Activated CD8-positive, alpha-beta T cell treated with anti-CD3 and anti-CD28 coated beads for 36 hours (primary cell): ENCODE measurements at regions not wholly inside any gene's neighbourhood (a gene's known extent, or its start where the extent isn't known, plus 50 kb on each side); places are given as distances from the start of the nearest gene placed in this dataset.

Source experiments
- ATAC-seq: fragments of 200-7000 bp; cut with Tn5 transposase; one replicate; pipeline ENCODE4 v1.10.0; 2021; ENCODE audit warnings: mild to moderate bottlenecking, moderate library complexity
- CTCF ChIA-PET: fragments of 350-600 bp; sonication (Branson Sonifier 250); formaldehyde crosslinking; loops from one replicate; lab custom pipeline; 2021; ENCODE audit warnings: antibody characterized with exemption; lab: Charles Lee
- POLR2A ChIA-PET: fragments of 350-600 bp; sonication (Branson Sonifier 250); formaldehyde crosslinking; loops from one replicate; lab custom pipeline; 2021; ENCODE audit warnings: antibody characterized with exemption; lab: Charles Lee
- DNase-seq: peaks from one replicate; pipeline ENCODE4 v3.0.0-alpha.2; 2020
- H3K27ac Mint-ChIP-seq: one replicate; pipeline ENCODE4 v1.8.0; 2021; ENCODE audit warnings: mild to moderate bottlenecking, mixed read lengths
- H3K27me3 Mint-ChIP-seq: one replicate; pipeline ENCODE4 v1.8.0; 2021; ENCODE audit warnings: mixed read lengths
- H3K36me3 Mint-ChIP-seq: one replicate; pipeline ENCODE4 v1.8.0; 2021; ENCODE audit warnings: low read depth, mixed read lengths
- H3K4me1 Mint-ChIP-seq: one replicate; pipeline ENCODE4 v1.8.0; 2021; ENCODE audit warnings: low read depth, mixed read lengths
- H3K4me3 Mint-ChIP-seq: one replicate; pipeline ENCODE4 v1.8.0; 2021; ENCODE audit warnings: mild to moderate bottlenecking, moderate library complexity, mixed read lengths
- H3K9me3 Mint-ChIP-seq: one replicate; pipeline ENCODE4 v1.8.0; 2021; ENCODE audit warnings: mixed read lengths
- CTCF ChIP-seq: fragments of 200-600 bp; IDR thresholded peaks from one replicate; pipeline ENCODE4 v1.8.0; 2022; ENCODE audit warnings: antibody characterized with exemption, mild to moderate bottlenecking
- intact Hi-C: fragments of 100-400 bp; cut with micrococcal nuclease; formaldehyde crosslinking; loops from one replicate; pipeline ENCODE4 v1.10.0; 2022

DNA sequence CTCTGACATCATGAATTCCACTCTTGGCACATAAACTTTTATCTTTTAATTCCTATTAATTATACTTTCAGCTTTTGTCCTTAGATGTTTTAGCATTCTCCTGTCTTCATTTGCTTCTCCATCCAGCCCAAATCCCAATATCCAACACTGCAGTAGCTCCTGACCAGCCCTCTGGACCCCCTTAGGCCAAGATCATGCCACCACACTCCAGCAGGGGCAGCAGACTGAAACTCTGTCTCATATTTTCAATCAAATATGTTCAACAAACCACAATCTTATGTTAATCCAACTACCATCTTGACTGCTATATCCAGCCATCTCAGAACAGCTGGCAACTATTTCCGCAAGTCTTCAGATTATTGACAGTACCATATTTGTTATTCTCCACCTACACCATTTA lies 315.8 kb upstream of the ROBO2 start:
- DNase-seq (no peak), ATAC-seq (no peak)
- TF ChIP-seq CTCF: no peak
- ChIA-PET CTCF (no interaction called here), POLR2A (no interaction called here)
- Mint-ChIP-seq H3K27ac (no peak overlapping the region), H3K4me3 (no peak overlapping the region), H3K9me3 (peaks cover 11% of the 10 kb centered on the region), H3K36me3 (no peaks in the 10 kb centered on the region), H3K27me3 (no peaks in the 10 kb centered on the region), H3K4me1 (no peaks in the 10 kb centered on the region)
- intact Hi-C loops: no loop called here

DNA sequence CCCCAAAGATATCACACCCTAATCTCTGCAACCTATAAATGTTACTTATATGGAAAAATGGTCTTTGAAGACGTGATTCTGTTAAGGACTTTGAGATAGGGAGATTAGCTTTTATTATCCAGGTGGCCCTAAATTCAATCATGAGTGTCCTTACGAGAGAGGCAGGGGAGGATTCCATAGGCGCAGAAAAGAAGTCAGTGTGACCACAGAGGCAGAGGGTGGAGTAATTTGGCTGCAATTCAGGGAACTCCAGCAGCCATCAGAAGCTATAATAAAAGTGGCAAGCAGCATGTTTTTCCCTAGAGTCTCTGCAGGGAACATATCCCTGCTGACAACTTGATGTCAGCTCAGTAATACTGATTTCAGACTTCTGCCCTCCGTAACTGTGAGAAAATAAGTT lies 315.2 kb upstream of the ROBO2 start:
- H3K36me3 Mint-ChIP-seq: no peaks in the 10 kb centered on the region

DNA sequence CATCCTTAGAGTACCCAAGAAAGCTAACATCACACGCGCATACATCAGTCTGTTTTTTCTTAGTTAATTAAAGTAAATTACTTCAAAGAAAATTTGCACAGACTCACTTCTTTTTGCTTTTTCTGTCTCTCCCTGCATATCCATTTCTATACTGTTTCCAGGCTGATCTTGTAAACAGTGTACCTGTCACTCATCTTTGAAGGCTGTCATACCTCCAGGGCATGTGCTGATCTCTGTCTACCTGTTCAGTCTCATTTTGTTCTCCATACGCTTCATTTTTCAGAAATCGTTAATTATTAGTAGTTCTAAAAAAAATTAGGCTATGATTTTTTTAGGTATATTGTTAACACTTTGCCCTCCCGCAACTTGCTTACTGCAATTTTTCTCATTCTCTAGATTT lies 313.9 kb upstream of the ROBO2 start:
- Mint-ChIP-seq H3K27ac (no peak overlapping the region), H3K4me3 (no peak overlapping the region), H3K4me1 (no peaks in the 10 kb centered on the region), H3K9me3 (peaks cover 12% of the 10 kb centered on the region), H3K36me3 (no peaks in the 10 kb centered on the region), H3K27me3 (no peaks in the 10 kb centered on the region)
- intact Hi-C loops: no loop called here
- no peak for DNase-seq
- no peak for TF ChIP-seq CTCF
- ChIA-PET POLR2A (no interaction called here), CTCF (no interaction called here)
- ATAC-seq: no peak

More for the DNA sequence above, 315.2 kb upstream of the ROBO2 start:
- no peaks in the 10 kb centered on the region for H3K4me1 Mint-ChIP-seq
- no peak for ATAC-seq
- CTCF ChIA-PET: no interaction called here
- H3K27me3 Mint-ChIP-seq: no peaks in the 10 kb centered on the region
- intact Hi-C loops: no loop called here
- no peak overlapping the region for H3K27ac Mint-ChIP-seq
- no peak for DNase-seq
- H3K9me3 Mint-ChIP-seq: peaks cover 11% of the 10 kb centered on the region
- POLR2A ChIA-PET: no interaction called here
- no peak overlapping the region for H3K4me3 Mint-ChIP-seq
- TF ChIP-seq CTCF: no peak

DNA sequence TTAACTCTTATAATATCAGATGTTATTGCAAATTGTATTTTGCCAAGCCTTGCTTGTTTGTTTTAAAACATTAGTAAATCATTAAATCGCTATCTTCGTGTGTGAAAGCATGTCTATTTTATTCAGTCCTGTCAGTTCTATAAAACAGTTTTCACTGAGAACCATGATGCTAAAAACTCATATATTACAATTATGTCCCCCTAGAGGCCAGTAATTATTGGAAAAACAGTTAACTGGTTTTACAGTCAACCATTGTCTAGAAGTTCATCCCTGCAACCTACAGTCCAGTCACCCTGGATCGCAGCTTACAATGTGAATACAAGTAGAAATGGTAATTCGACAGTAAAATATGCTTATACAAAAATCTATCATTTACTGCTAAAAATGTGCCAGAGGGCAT lies 311.5 kb upstream of the ROBO2 start:
- Mint-ChIP-seq H3K4me1 (no peaks in the 10 kb centered on the region), H3K9me3 (peaks cover 18% of the 10 kb centered on the region), H3K27me3 (no peaks in the 10 kb centered on the region), H3K36me3 (no peaks in the 10 kb centered on the region), H3K4me3 (no peak overlapping the region), H3K27ac (no peak overlapping the region)
- DNase-seq (no peak), ATAC-seq (no peak)
- POLR2A ChIA-PET: interaction anchor here (0.6 kb wide), 1 partner anchor 118 kb away, joined by 5 read pairs; no protein-coding TSS in a partner anchor
- TF ChIP-seq CTCF: no peak
- intact Hi-C loops: no loop called here
- CTCF ChIA-PET: no interaction called here

GRCh38 chr3:76731471-76731870 lies 308.4 kb upstream of the ROBO2 start:
- DNase-seq (no peak), ATAC-seq (no peak)
- Mint-ChIP-seq H3K4me1 (no peaks in the 10 kb centered on the region), H3K36me3 (no peaks in the 10 kb centered on the region), H3K27ac (no peak overlapping the region), H3K4me3 (no peak overlapping the region), H3K9me3 (peaks cover 16% of the 10 kb centered on the region), H3K27me3 (no peaks in the 10 kb centered on the region)
- no peak for TF ChIP-seq CTCF
- POLR2A ChIA-PET: no interaction called here
- intact Hi-C loops: no loop called here
- CTCF ChIA-PET: no interaction called here
